Right lobe of liver (tissue), 4 donors: ENCODE measurements at regions not wholly inside any gene's neighbourhood (a gene's known extent, or its start where the extent isn't known, plus 50 kb on each side); places are given as distances from the start of the nearest gene placed in this dataset.

Experiments used
- CTCF ChIP-seq, 4 donors: fragments of 200-600 bp in 3 of 4; fragments of 450-650 bp in 1 of 4; IDR thresholded peaks; one replicate each; pipeline versions ENCODE4 v1.5.1 to v1.8.0; 2016 to 2022; ENCODE audit warnings: antibody characterized with exemption in 4 of 4, mild to moderate bottlenecking in 2 of 4
- POLR2A ChIP-seq: fragments of 450-650 bp; IDR thresholded peaks from one replicate; pipeline ENCODE4 v1.6.1; 2017; ENCODE audit warnings: antibody characterized with exemption, mild to moderate bottlenecking
- donor health status: DM: no; HTN: no; CAD: no.
- donor health status: DM: no; HTN: no; CAD: no.
- donor health status: DM: no; HTN: yes; CAD: no.

DNA sequence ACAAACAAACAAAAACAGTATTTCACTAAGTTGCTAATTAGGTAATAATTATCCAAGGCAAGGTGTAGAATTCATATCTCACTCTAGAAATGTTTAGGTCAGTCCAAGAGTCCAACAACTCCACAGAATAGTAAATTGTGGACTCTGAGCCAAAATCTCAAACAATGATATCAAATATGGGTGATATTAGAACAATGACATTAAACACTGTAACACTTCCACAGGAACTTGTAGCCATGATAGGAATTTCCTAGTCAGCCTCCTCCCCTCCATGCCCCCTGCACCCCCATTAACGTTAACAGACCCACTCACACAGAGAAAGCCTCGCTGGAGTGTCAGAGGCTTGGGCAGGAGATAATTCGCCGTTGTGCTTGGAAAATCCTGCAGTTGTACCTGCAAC, 305.0 kb upstream of the PIK3R1 start:
- TF ChIP-seq CTCF (IDR thresholded peaks at IDR 0.05): no peak
- no peak for TF ChIP-seq POLR2A
